ENCODE measurements at regions not wholly inside any gene's neighbourhood (a gene's known extent, or its start where the extent isn't known, plus 50 kb on each side); places are given as distances from the start of the nearest gene placed in this dataset.

DNA sequence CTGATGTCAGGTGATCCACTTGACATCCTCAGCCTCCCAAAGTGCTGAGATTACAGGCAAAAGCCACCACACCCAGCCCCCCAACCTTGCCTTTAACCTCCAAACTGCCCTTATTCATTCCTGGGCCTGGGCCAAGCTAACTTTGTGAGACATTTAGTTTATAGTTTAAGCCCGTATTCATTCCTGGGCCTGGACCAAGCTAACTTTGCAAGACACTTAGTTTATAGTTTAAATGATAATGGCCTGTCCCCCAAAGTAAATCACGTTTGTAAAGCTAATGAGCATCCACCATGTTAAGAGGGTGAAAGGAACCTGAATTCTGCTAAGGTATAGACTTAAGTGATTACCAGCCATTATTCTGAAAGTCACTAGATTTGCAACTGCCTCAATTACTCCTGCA is 68.7 kb downstream of the NEURL3 start:
- H3K4me1 ChIP-seq (replicated peaks; ENCODE audit: insufficient read depth), result no peaks in the 10 kb centered on the region
- H3K27ac ChIP-seq, result no peak overlapping the region
- intact Hi-C loops (cut with micrococcal nuclease; ENCODE audit: unreplicated experiment), result no loop called here
- no peaks in the 10 kb centered on the region for H3K9me2 ChIP-seq (ENCODE audit: insufficient read depth)
- peaks cover 7% of the 10 kb centered on the region for H3K9me3 ChIP-seq (ENCODE audit: insufficient read depth, low read depth)
- H3F3A ChIP-seq (ENCODE audit: insufficient read depth, low read depth), result peaks cover 4% of the 10 kb centered on the region; the same call in 1 of the 2 replicates
- ChIA-PET CTCF (no interaction called here), POLR2A (ENCODE audit: unreplicated experiment) (no interaction called here)
- TF ChIP-seq, protein P1, sequence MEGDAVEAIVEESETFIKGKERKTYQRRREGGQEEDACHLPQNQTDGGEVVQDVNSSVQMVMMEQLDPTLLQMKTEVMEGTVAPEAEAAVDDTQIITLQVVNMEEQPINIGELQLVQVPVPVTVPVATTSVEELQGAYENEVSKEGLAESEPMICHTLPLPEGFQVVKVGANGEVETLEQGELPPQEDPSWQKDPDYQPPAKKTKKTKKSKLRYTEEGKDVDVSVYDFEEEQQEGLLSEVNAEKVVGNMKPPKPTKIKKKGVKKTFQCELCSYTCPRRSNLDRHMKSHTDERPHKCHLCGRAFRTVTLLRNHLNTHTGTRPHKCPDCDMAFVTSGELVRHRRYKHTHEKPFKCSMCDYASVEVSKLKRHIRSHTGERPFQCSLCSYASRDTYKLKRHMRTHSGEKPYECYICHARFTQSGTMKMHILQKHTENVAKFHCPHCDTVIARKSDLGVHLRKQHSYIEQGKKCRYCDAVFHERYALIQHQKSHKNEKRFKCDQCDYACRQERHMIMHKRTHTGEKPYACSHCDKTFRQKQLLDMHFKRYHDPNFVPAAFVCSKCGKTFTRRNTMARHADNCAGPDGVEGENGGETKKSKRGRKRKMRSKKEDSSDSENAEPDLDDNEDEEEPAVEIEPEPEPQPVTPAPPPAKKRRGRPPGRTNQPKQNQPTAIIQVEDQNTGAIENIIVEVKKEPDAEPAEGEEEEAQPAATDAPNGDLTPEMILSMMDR (conservative IDR thresholded peaks at IDR 0.05), result no peak
- TF ChIP-seq EZH2 (IDR thresholded peaks at IDR 0.05; ENCODE audit: low read depth), result no peak
- no peaks in the 10 kb centered on the region for H3K79me2 ChIP-seq (ENCODE audit: low read depth)
- BruUV-seq (replicated peaks), result no TSS peak
- H3K4me3 ChIP-seq, result no peak overlapping the region
- H3K36me3 ChIP-seq (ENCODE audit: low read depth), result 0 out of 2 replicates have a peak, but pooled peaks cover 5% of the 10 kb centered on the region
- H3K27me3 ChIP-seq (ENCODE audit: insufficient read depth, low read depth), result no peaks in the 10 kb centered on the region
- no peak for DNase-seq
- no peak overlapping the region for H3K4me2 ChIP-seq
- no peak overlapping the region for H2AFZ ChIP-seq
- no peaks in the 10 kb centered on the region for H4K20me1 ChIP-seq (ENCODE audit: insufficient read depth)

DNA sequence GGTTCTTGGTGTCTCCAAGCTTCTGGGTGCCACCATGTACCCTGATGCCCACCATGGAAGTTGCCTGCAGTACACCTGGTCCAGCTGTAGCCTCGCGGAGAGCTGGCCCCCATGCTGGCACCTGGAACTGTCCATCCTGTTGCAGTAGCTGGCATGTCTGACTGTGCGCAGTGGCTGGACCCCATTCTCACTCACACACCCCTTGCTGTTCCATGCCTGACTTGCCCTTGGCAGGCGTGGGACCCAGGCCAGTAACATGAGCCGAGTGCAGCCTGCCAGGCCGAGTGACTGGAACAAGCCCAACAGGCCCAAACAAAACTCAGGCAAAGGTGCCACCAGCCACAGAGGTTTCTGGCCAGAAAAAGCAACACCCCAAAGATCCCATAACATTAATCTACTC is 73.8 kb downstream of the NEURL3 start:
- peak in 1 of 2 experiments; percentile 17 for DNase-seq
- Histone ChIP-seq H3K4me2 (no peak overlapping the region), H3F3A (ENCODE audit: insufficient read depth, low read depth) (peaks cover 26% of the 10 kb centered on the region), H3K9me3 (ENCODE audit: insufficient read depth, low read depth) (peaks cover 6% of the 10 kb centered on the region; the same call in 1 of the 2 replicates), H3K4me3 (no peak overlapping the region), H3K9me2 (ENCODE audit: insufficient read depth) (no peaks in the 10 kb centered on the region), H3K4me1 (replicated peaks; ENCODE audit: insufficient read depth) (peaks cover 25% of the 10 kb centered on the region), H3K27me3 (ENCODE audit: insufficient read depth, low read depth) (no peaks in the 10 kb centered on the region), H2AFZ (no peak overlapping the region), H3K36me3 (ENCODE audit: low read depth) (0 out of 2 replicates have a peak, but pooled peaks cover 5% of the 10 kb centered on the region), H4K20me1 (ENCODE audit: insufficient read depth) (no peaks in the 10 kb centered on the region), H3K79me2 (ENCODE audit: low read depth) (no peaks in the 10 kb centered on the region), H3K27ac (no peak overlapping the region)
- no peak for TF ChIP-seq EZH2 (IDR thresholded peaks at IDR 0.05; ENCODE audit: low read depth)
- TF ChIP-seq, protein P1 (conservative IDR thresholded peaks at IDR 0.05), result no peak
- intact Hi-C loops (cut with micrococcal nuclease; ENCODE audit: unreplicated experiment), result no loop called here
- POLR2A ChIA-PET (ENCODE audit: unreplicated experiment), result no interaction called here
- BruUV-seq (replicated peaks), result no TSS peak
- CTCF ChIA-PET, result no interaction called here

DNA sequence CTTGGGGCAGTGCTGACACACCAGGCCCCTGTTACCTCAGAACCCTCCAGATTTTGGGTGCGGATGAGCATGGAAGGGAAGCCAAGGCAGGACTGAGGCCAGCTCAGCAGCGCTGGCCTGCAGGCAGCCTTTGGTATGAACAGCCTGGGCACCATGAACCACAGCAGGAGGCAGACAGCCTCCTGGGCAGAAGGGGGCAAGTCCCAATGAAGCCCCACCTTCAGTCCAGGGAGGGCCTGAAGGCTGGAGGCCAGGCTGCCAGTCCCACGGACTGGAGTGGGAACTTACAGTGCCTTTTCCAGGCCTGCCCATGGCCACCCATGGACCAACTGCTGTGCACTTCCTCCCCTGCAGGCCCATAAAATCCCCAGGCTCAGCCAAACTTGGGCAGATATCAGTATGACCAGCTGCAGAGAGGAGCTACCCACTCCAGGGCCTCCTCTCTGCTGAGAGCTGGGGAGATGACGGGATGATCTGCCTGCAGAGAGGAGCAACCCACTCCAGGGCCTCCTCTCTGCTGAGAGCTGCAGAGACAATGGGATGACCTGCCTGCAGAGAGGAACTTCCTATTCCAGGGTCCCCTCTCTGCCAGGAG is 74.7 kb downstream of the NEURL3 start:
- H3K27ac ChIP-seq, result no peak overlapping the region
- no peak for TF ChIP-seq EZH2 (IDR thresholded peaks at IDR 0.05; ENCODE audit: low read depth)
- TF ChIP-seq, protein P1 (conservative IDR thresholded peaks at IDR 0.05), result no peak
- intact Hi-C loops (cut with micrococcal nuclease; ENCODE audit: unreplicated experiment), result no loop called here
- peaks cover 9% of the 10 kb centered on the region; the same call in 1 of the 2 replicates for H3K9me3 ChIP-seq (ENCODE audit: insufficient read depth, low read depth)
- ChIA-PET CTCF (no interaction called here), POLR2A (ENCODE audit: unreplicated experiment) (no interaction called here)
- peaks cover 26% of the 10 kb centered on the region for H3K4me1 ChIP-seq (replicated peaks; ENCODE audit: insufficient read depth)
- H3F3A ChIP-seq (ENCODE audit: insufficient read depth, low read depth), result peaks cover 26% of the 10 kb centered on the region
- DNase-seq, result peak in 1 of 2 experiments; percentile 27
- no peaks in the 10 kb centered on the region for H4K20me1 ChIP-seq (ENCODE audit: insufficient read depth)
- H3K36me3 ChIP-seq (ENCODE audit: low read depth), result 0 out of 2 replicates have a peak, but pooled peaks cover 5% of the 10 kb centered on the region
- no peak overlapping the region for H3K4me2 ChIP-seq
- H2AFZ ChIP-seq, result no peak overlapping the region
- H3K9me2 ChIP-seq (ENCODE audit: insufficient read depth), result no peaks in the 10 kb centered on the region
- H3K4me3 ChIP-seq, result no peak overlapping the region
- BruUV-seq (replicated peaks), result no TSS peak
- H3K27me3 ChIP-seq (ENCODE audit: insufficient read depth, low read depth), result no peaks in the 10 kb centered on the region
- H3K79me2 ChIP-seq (ENCODE audit: low read depth), result no peaks in the 10 kb centered on the region

Data from PC-9 (cell line).